GM19023 (cell line): ENCODE measurements at regions not wholly inside any gene's neighbourhood (a gene's known extent, or its start where the extent isn't known, plus 50 kb on each side); places are given as distances from the start of the nearest gene placed in this dataset.

ENCODE experiments used
- ATAC-seq: cut with Tn5 transposase; IDR thresholded peaks from one replicate; pipeline ENCODE4 v1.9.1; 2021; ENCODE audit warnings: mild to moderate bottlenecking, moderate library complexity; ENCODE audit not compliant: unreplicated experiment

DNA sequence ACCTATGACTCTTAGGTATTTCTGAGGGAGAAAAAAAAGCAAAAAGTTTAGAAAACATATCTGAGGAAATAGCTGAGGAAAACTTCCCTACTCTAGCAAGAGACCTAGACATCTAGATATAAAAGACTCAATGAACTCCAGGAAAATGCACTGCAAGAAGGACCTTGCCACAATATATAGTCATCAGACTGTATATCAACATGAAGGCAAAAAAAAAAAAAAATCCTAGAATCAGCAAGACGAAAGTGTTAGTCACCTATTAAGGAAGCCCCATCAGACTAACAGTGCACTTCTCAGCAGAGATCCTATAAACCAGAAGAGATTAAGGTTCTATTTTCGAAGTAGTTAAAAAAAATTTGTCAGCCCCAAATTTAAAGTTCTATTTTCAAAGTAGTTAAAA is 166.2 kb downstream of the TMEM38B start:
- ATAC-seq: no peak

DNA sequence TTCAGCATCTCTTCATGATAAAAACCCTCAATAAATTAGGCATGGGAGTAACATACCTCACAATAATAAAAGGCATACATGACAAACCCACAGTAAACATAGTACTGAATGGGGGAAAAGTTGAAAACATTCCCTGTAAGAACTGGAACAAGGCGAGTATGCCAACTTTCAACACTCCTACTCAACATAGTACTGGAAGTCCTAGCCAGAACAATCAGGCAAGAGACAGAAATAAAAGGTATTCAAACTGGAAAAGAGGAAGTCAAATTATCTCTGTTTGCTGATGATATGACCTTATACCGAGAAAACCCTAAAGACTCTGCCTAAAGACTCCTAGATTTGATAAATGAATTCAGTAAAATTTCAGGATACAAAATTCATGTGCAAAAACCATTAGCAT is 167.6 kb downstream of the TMEM38B start:
- ATAC-seq: no peak

DNA sequence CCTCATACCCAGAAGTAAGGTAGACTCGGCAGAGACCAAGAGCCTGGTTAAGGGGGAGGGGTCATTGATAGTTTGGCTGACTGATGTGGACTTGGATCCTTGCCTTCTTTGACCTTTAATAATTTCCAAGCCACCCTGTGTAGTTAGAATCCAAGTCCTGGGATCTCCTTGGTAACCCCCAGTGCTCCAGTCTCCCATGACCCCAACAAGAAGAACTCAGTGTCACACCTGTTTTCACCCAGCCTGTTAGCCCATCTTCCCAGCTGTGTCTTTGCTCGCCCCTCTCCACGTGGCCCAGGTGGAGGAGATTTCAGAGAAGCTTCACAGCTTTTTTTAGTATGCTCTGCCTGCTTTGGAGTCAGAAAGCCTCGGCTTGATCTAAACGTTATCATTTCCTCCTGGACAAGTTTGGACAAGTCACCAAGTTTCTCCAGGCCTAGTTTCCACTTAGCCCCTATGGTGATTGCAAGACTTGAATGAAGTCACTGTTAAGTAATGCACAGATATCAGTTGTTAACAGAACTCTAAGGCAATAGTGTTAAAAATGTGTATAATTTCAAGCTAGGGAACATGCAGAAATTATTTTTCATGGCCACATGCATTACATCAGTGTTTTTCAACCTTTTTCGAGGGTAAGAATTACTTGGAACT is 170.0 kb downstream of the TMEM38B start:
- no peak for ATAC-seq

DNA sequence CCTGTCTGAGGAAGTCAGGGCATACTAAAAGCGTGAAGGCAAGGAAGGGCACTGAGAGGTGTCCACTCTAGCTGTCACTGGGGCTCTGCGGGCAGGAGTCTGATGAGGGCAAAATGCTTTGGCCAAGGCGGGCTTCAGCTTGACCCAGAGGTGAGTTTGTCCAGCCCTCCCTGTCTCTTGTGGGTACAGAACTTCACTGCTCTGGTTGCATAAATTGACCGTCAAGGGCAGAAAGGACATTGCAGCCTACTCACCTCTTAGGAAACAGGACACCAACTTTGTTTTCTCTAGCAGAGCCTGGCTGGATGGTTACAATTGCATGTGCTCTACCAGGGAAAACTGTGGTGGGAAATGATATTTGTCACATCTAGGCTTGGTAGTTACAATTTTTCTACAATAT is 170.9 kb downstream of the TMEM38B start:
- no peak for ATAC-seq

- ATAC-seq: no peak
Observed at GRCh38 chr9:105871540-105871939, 177.2 kb downstream of the TMEM38B start.

DNA sequence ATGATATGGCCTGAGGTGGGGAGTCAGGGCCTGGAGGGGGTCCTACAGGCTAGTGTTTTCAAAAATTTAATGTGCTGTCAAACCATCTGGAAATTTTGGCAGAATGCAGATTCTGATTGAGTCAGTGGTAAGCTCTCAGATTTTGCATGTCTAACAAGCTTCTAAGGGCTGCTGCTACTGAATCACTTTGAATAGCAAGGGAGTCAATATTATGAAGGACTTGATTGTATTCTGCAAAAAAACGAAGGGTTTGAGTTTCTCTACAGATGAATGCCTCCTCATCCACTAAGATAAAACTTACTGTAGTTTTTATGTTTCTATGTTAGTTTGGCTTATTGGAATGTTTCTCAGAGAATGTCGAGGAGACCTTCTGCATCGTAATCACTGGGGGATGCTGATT is 179.5 kb downstream of the TMEM38B start:
- ATAC-seq: no peak

DNA sequence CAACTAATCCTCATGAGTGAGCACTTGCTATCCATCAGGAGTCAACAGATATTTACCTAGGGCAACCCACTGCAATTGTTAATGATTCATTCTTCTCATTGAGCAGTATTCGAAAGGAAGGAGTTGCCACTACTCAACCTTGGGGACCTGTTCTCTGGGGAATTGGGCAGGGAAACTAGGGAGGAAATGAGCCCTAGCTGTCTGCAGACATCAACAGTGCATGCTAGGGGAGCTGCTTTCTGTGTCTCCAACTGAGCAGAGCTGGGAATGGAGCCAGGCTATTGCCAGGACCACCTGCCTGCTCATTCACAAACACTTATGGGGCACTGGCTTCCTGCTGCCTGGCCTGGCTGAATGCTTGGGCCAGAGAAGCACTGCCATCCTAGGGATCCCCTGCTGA is 183.4 kb downstream of the TMEM38B start:
- no peak for ATAC-seq

GRCh38 chr9:105879181-105879580 is 184.8 kb downstream of the TMEM38B start:
- ATAC-seq: no peak

DNA sequence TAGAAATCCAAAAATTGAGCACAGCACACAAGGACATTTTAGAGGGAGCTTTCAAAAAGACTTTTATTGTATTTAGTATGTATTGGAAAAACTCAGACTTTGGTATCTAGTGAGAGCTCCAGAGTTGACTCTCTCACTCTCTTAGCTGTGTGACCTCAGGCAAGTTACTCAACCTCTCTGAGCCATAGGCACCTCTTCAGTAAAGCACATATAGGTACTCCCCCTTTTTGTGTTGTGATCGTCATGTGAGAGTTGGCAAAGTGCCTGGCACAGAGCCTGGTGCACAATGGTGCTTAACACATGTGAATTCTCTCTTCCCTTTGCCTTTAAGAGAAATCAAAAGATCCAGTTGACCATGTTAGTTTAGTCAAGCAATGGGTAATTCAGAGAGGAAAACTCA is 186.2 kb downstream of the TMEM38B start:
- no peak for ATAC-seq

DNA sequence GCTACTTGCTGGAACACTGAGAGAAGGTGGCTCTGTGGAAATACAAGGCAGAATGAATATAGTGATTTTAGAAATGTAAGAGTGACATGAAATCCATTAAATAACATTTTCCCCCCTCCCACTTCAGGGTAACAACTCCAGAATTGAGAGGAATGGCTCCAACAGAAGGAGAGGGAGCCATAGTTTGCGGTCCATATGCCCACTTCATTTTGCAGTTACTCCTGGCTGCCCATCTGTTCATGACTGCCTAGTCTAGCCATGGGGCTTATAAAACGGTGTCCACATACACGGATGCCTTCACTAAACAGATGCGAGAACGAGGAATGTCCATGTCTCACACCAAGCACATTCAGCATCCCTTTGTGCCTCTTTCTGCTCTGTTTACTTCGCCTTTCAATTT is 186.7 kb downstream of the TMEM38B start:
- no peak for ATAC-seq

DNA sequence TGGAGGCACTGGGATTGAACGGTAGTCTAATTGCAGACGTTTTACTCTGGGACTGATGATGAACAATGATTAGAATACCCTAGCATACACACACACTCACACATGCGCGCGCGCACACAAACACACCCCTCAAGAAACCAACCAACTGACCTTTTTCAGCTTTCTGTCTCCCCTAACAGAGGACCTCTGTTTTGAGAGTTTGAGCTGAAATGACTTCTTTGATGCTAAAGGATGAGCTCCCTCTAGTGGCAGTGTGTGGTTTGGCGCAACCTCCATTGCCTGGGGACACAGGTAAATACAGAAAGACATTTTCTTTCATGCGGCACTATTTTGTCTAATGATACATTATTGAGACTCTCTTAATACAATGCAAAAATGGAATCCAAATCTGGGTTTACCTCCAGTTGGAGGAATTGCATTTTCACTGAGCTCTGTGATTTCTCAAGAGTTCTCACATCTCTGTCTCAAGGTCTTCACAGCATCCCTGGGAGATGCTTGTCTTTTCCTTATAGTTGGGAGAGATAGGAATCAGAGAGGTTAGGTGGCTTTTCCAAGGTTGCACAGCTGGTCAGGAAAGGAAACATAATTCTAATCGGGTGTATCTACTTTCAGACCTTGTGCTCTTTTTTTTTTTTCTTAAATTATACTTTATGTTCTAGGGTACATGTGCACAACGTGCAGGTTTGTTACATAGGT is 187.5 kb downstream of the TMEM38B start:
- peak; percentile 62 for ATAC-seq

GRCh38 chr9:105883847-105884246 is 189.5 kb downstream of the TMEM38B start:
- ATAC-seq: peak; percentile 77

DNA sequence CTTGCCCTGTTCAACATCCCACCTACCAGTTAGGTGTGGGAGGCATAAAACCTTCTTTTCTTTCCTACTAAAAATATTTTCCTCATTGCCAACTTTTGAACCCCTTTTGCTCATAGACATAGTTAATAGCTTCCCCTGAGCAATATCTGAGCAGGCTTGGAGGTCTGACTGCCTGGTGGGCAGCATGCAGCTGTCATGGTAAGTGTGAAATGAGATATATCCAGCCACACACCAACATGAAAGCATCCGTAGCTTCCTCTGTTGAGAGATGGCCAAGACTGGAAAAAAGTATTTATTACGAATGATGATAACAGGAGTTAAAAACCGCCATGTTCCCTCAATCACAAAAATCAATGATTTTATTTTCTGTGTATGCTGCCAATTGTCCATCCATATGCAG is 190.1 kb downstream of the TMEM38B start:
- ATAC-seq: no peak

- ATAC-seq: no peak
Observed at GRCh38 chr9:105886136-105886535, 191.8 kb downstream of the TMEM38B start.

- no peak for ATAC-seq
Observed at GRCh38 chr9:105887679-105888078, 193.3 kb downstream of the TMEM38B start.

- no peak for ATAC-seq
Observed at GRCh38 chr9:105890046-105890822, 195.9 kb downstream of the TMEM38B start.

- ATAC-seq: no peak
Observed at GRCh38 chr9:105900123-105900522, 205.8 kb downstream of the TMEM38B start.

DNA sequence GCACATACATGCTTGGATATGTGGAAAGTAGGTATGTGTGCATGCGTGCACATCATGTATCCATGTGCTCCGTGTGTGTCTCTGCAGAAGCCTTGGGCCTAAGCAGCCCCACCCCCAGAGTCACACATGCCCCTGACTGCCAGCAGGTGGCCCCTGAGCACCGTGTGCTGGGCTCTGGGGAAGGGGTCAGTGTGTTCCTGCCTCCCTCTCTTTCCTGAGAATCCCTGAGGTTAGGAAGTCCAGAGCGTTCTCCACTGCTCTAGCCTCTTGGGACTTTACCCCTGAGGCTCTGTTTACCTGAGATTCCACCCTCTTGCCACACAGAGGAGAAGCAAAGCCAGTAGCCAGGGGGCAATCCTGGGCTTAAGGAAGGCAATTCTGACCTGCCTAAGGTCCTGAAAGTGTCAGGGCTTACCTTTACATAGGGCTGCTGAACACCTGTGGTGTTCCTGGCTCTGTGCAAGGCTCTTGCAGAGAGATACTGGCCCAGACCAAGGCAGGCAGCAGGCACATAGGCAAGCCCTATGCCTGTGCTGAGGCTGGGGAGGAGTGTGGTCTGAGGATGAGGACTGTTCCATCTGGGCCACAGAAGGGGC is 207.3 kb downstream of the TMEM38B start:
- peak; percentile 87 for ATAC-seq

GRCh38 chr9:105908069-105908468 is 213.7 kb downstream of the TMEM38B start:
- ATAC-seq: no peak

GRCh38 chr9:105911104-105911911 is 217.0 kb downstream of the TMEM38B start:
- ATAC-seq: no peak
